Smooth muscle cell (in vitro differentiated cells): ENCODE measurements at regions not wholly inside any gene's neighbourhood (a gene's known extent, or its start where the extent isn't known, plus 50 kb on each side); places are given as distances from the start of the nearest gene placed in this dataset.

Source experiments
- DNase-seq: peaks from one replicate; lab custom pipeline; 2025; ENCODE audit not compliant: unreplicated experiment; lab: John Stamatoyannopoulos, UW
- H2AFZ ChIP-seq: fragments of 200-600 bp; sonication (generic); 2 replicates; pipeline ENCODE4 v1.6.0; 2016; ENCODE audit warnings: antibody characterized with exemption, low read depth, mild to moderate bottlenecking
- H3F3A ChIP-seq: fragments of 200-600 bp; sonication (generic); 2 replicates; pipeline ENCODE4 v1.6.0; 2017; ENCODE audit warnings: antibody characterized with exemption, low read depth
- H3K27ac ChIP-seq: fragments of 200-600 bp; sonication (generic); 2 replicates; pipeline ENCODE4 v1.5.1; 2016; ENCODE audit warnings: low read depth, mild to moderate bottlenecking
- H3K27me3 ChIP-seq: fragments of 200-600 bp; sonication (generic); 2 replicates; pipeline ENCODE4 v1.6.1; 2016; ENCODE audit warnings: low read depth, mild to moderate bottlenecking
- H3K36me3 ChIP-seq: fragments of 200-600 bp; sonication (generic); 2 replicates; pipeline ENCODE4 v1.5.1; 2016; ENCODE audit warnings: low read depth
- H3K4me1 ChIP-seq: fragments of 200-600 bp; sonication (generic); 2 replicates; pipeline ENCODE4 v1.5.1; 2016; ENCODE audit warnings: low read depth
- H3K4me2 ChIP-seq: fragments of 200-600 bp; sonication (generic); 2 replicates; pipeline ENCODE4 v1.6.0; 2016; ENCODE audit warnings: mild to moderate bottlenecking
- H3K4me3 ChIP-seq: fragments of 200-600 bp; sonication (generic); 2 replicates; pipeline ENCODE4 v1.5.1; 2016; ENCODE audit warnings: mild to moderate bottlenecking
- H3K79me2 ChIP-seq: fragments of 200-600 bp; sonication (generic); 2 replicates; pipeline ENCODE4 v1.6.0; 2016; ENCODE audit warnings: low read depth, mild to moderate bottlenecking
- H3K9ac ChIP-seq: fragments of 200-600 bp; sonication (generic); 2 replicates; pipeline ENCODE4 v1.6.0; 2016; ENCODE audit warnings: low read depth
- H3K9me3 ChIP-seq: fragments of 200-600 bp; sonication (generic); replicated peaks from 2 replicates; pipeline ENCODE4 v1.5.1; 2016; ENCODE audit warnings: low read depth
- H4K20me1 ChIP-seq: fragments of 200-600 bp; sonication (generic); 2 replicates; pipeline ENCODE4 v1.6.0; 2016; ENCODE audit warnings: low read depth
- WGBS: methylation state at CpG from one replicate; pipeline ENCODE4 v1.1.7; 2016; ENCODE audit warnings: low lambda C conversion rate; 5-methylcytosine and 5-hydroxymethylcytosine counted together
- TF ChIP-seq, protein P1 (sequence below): fragments of 200-600 bp; sonication (generic); IDR thresholded peaks from 2 replicates; pipeline ENCODE4 v1.5.1; 2017; ENCODE audit warnings: borderline replicate concordance, mild to moderate bottlenecking, antibody characterized with exemption; ENCODE audit not compliant: insufficient read depth, poor library complexity, severe bottlenecking

DNA sequence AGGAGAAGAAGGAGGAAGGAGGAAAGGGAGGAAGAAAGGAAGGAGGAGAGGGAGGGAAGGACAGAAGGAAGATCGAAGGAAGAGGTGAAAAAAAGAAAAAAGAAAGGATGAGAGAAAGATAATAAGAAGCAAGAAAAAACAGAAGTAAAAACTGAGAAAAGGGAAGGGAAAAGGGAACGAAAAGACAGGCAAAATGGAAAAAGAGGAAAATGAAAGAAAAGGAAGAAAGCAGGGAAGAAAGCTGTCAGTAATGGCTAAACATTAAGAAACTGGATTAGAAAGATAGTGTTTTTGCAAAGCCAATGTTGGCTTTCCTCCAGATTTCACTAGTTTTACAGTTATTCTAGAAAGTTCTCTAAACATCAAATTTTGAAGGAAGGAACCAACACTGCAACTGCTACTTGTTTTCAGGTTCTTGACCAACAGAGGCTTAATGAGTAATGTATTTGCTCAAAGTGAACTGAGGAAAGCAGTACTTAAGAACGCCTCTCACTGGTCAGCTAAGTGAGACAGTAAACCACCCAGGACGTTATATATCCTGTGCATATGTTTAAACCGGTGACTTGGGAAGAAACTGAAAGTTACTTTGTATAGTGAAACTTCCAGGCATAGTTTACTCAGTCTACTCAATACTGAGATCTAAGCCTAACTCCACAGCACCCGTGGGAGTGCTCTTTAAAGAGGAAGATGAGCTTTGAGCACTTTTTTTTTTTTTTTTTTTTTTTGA is 286.2 kb upstream of the TRIB2 start:
- peaks cover 15% of the 10 kb centered on the region for H3K4me1 ChIP-seq
- no peak overlapping the region for H3K4me3 ChIP-seq
- peak overlapping the region; percentile 10 for H3K27ac ChIP-seq
- H2AFZ ChIP-seq, result peak overlapping the region; percentile 51
- no peaks in the 10 kb centered on the region for H4K20me1 ChIP-seq
- no peaks in the 10 kb centered on the region for H3K27me3 ChIP-seq
- no peak overlapping the region for H3K9ac ChIP-seq
- WGBS, result 43% methylated on average over 6 of the region's 6 CpGs
- H3F3A ChIP-seq, result no peaks in the 10 kb centered on the region
- no peaks in the 10 kb centered on the region for H3K9me3 ChIP-seq
- H3K4me2 ChIP-seq, result peak overlapping the region; percentile 5
- no peaks in the 10 kb centered on the region for H3K36me3 ChIP-seq
- TF ChIP-seq, protein P1, sequence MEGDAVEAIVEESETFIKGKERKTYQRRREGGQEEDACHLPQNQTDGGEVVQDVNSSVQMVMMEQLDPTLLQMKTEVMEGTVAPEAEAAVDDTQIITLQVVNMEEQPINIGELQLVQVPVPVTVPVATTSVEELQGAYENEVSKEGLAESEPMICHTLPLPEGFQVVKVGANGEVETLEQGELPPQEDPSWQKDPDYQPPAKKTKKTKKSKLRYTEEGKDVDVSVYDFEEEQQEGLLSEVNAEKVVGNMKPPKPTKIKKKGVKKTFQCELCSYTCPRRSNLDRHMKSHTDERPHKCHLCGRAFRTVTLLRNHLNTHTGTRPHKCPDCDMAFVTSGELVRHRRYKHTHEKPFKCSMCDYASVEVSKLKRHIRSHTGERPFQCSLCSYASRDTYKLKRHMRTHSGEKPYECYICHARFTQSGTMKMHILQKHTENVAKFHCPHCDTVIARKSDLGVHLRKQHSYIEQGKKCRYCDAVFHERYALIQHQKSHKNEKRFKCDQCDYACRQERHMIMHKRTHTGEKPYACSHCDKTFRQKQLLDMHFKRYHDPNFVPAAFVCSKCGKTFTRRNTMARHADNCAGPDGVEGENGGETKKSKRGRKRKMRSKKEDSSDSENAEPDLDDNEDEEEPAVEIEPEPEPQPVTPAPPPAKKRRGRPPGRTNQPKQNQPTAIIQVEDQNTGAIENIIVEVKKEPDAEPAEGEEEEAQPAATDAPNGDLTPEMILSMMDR, result no peak
- H3K79me2 ChIP-seq, result no peaks in the 10 kb centered on the region
- DNase-seq, result no peak

DNA sequence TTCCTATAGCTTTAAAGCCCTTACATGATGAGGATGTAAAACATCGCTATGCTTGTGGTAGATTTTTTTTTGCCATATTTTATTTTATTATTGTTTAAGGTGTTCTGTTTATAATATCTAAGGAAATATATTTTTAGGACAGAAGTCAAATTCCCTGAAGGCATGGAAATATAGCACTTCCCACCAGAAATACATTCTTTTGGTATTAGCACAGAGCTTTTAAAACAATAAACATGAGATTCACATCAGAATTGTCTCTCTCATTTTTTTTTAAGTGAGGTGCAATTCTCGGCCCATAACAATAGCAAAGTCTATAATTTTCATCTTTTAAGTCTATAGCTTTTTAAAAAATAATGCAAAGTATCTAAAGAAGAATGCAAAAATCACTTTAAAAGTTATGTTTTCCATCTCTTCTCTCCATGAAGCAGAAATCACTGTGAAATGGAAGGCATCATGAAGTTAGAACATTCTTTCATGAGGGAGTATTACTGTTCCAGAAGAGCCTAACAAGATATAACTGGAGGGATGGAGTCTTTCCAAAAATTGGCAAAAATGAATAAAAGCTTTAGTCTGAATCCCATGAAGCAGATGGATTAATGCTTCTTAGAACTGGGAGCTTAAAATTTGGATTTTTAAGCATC is 283.6 kb upstream of the TRIB2 start:
- no peak overlapping the region for H3K4me2 ChIP-seq
- H3K4me1 ChIP-seq, result peaks cover 15% of the 10 kb centered on the region
- no peak overlapping the region for H3K9ac ChIP-seq
- H2AFZ ChIP-seq, result no peak overlapping the region
- no peaks in the 10 kb centered on the region for H3K27me3 ChIP-seq
- H3F3A ChIP-seq, result no peaks in the 10 kb centered on the region
- H4K20me1 ChIP-seq, result no peaks in the 10 kb centered on the region
- H3K36me3 ChIP-seq, result no peaks in the 10 kb centered on the region
- no peak overlapping the region for H3K4me3 ChIP-seq
- no peaks in the 10 kb centered on the region for H3K79me2 ChIP-seq
- no peak for DNase-seq
- H3K27ac ChIP-seq, result no peak overlapping the region
- TF ChIP-seq, protein P1, result no peak
- WGBS, result 90% methylated on average over 2 of the region's 2 CpGs
- H3K9me3 ChIP-seq, result no peaks in the 10 kb centered on the region

GRCh38 chr2:12433626-12433990 is 283.1 kb upstream of the TRIB2 start:
- Histone ChIP-seq H3K36me3 (no peaks in the 10 kb centered on the region), H4K20me1 (no peaks in the 10 kb centered on the region), H3F3A (no peaks in the 10 kb centered on the region), H3K4me1 (peaks cover 12% of the 10 kb centered on the region), H3K4me2 (no peak overlapping the region), H2AFZ (no peak overlapping the region), H3K27me3 (no peaks in the 10 kb centered on the region), H3K9ac (no peak overlapping the region), H3K9me3 (no peaks in the 10 kb centered on the region), H3K27ac (no peak overlapping the region), H3K79me2 (no peaks in the 10 kb centered on the region), H3K4me3 (no peak overlapping the region)
- 100% methylated on average over 2 of the region's 2 CpGs for WGBS
- DNase-seq, result no peak
- TF ChIP-seq, protein P1, result no peak
